ENCODE measurements at regions not wholly inside any gene's neighbourhood (a gene's known extent, or its start where the extent isn't known, plus 50 kb on each side); places are given as distances from the start of the nearest gene placed in this dataset.

GRCh38 chr12:118680356-118680963 lies 300.9 kb upstream of the SRRM4 start:
- no peak for DNase-seq (ENCODE audit: low read depth)
- H3K4me3 ChIP-seq (ENCODE audit: low read length) = no peak overlapping the region
- TF ChIP-seq CTCF (conservative IDR thresholded peaks at IDR 0.05; ENCODE audit: low read length) = no peak

DNA sequence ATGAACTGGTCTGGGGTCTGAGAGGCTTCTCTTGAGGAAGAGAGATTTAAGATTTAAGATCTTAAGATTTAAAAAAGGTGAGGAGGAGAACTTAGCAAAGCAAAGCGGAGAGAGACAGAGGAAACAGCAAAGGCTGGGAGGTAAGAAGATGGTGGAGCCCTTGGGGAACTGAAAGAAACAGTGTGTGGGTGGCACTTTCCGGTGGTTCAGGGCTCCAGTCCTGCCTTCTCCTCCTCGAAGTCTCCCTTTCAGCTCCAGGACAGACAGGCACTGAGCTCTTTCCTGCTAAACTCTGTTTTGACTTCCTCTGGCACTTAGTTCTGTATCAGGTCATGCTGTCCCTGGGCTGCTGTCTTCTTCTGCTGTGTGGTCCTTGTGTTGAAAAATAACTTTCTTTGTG lies 298.7 kb upstream of the SRRM4 start:
- TF ChIP-seq CTCF (conservative IDR thresholded peaks at IDR 0.05; ENCODE audit: low read length) = no peak
- H3K4me3 ChIP-seq (ENCODE audit: low read length) = no peak overlapping the region
- no peak for DNase-seq (ENCODE audit: low read depth)

DNA sequence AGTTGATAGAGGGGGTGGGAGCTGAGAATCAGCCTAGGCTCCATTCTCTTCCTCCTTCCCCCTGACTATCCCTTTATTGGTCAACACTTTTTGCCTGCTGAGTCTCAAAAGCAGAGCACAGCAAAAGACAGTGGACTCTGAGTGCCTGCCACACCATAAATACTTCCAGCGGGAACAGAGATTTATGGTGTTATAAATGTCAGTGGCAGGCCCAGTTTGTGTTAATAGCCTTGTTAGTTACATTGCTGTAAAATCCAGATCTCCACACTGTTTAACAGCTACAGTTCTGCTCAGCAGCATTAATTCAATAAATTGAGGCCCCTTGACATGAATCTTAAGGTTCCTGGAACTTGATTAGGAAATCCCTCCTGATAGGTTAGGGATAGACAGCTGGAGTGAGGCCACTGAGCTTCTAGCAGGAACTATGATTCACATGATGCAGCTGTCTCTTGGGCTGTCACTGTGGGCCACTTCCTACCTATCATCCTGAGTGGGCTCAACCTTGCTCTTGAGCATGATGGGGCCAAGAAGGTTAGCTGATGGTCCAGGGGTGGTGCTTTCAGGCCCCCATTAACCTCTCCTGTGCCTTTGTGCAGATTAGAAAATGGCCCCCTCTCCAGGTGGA lies 295.2 kb upstream of the SRRM4 start:
- no peak overlapping the region for H3K4me3 ChIP-seq (ENCODE audit: low read length)
- DNase-seq (ENCODE audit: low read depth) = no peak
- TF ChIP-seq CTCF (conservative IDR thresholded peaks at IDR 0.05; ENCODE audit: low read length) = no peak

DNA sequence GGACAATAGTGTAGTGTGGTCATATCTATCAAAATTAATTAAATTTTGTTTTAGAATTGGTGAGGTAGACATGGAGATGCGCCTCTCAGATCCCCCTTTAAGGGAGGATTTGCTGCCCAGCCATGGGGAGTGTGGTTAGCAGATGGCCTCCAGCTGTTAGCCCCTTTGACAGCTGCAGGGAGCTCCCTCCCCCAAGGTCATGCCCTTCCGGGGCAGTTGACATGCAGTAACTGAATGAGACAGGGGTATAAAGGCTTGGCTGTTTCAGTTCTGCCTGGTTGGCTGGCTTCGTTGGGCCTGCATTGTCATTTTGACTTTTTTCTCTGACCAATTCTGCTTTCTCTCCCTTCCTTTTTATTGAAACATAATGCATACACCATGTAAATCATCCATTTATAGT lies 291.5 kb upstream of the SRRM4 start:
- H3K4me3 ChIP-seq (ENCODE audit: low read length) = no peak overlapping the region
- no peak for DNase-seq (ENCODE audit: low read depth)
- no peak for TF ChIP-seq CTCF (conservative IDR thresholded peaks at IDR 0.05; ENCODE audit: low read length)

- no peak overlapping the region for H3K4me3 ChIP-seq (ENCODE audit: low read length)
- TF ChIP-seq CTCF (conservative IDR thresholded peaks at IDR 0.05; ENCODE audit: low read length) = no peak
- no peak for DNase-seq (ENCODE audit: low read depth)
These were observed 290.8 kb upstream of the SRRM4 start for GRCh38 chr12:118690506-118690905.

- TF ChIP-seq CTCF (conservative IDR thresholded peaks at IDR 0.05; ENCODE audit: low read length) = no peak
- DNase-seq (ENCODE audit: low read depth) = no peak
- H3K4me3 ChIP-seq (ENCODE audit: low read length) = no peak overlapping the region
These were observed 287.1 kb upstream of the SRRM4 start for GRCh38 chr12:118694128-118694775.

All from AG10803 (cell line).